GM12892 (cell line): ENCODE measurements at regions not wholly inside any gene's neighbourhood (a gene's known extent, or its start where the extent isn't known, plus 50 kb on each side); places are given as distances from the start of the nearest gene placed in this dataset.

Experiments used
- DNase-seq: peaks from one replicate; pipeline ENCODE4 v3.0.0; 2011; ENCODE audit not compliant: insufficient read length
- FAIRE-seq: peaks from 2 replicates; lab custom pipeline; 2011; peaks lifted over from hg19 to GRCh38; lab: Jason Lieb, UNC
- POLR2A ChIP-seq: IDR thresholded peaks from 2 replicates; pipeline ENCODE4 v1.6.1; 2011; ENCODE audit warnings: low read depth, low read length, control low read depth
- POLR2AphosphoS5 ChIP-seq: IDR thresholded peaks from 2 replicates; pipeline ENCODE4 v1.6.1; 2011; ENCODE audit warnings: low read depth, low read length, control low read depth
- TAF1 ChIP-seq: IDR thresholded peaks from 2 replicates; pipeline ENCODE4 v1.6.1; 2011; ENCODE audit warnings: low read depth, mild to moderate bottlenecking, control low read depth, low read length, borderline replicate concordance

DNA sequence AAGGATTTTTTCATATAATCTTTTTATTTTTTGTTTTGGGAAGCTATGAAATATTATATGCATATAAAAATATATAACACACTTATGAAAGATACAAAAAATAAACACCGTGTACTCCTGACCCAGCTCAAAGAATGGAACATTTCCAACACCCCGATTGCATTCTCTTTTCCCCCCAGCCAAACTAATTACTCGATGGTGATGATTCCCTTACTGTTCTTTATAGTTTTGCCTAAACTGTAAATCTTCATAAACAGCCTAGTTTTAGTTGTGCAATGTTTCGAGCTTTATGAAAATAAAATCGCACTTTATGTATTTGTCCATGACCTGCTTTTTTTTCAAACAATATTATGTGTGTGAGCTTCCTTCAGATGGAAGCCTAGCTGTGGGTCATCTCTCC is 352.0 kb upstream of the KAZN start:
- FAIRE-seq = no peak
- no peak for TF ChIP-seq POLR2AphosphoS5
- no peak for TF ChIP-seq TAF1
- no peak for TF ChIP-seq POLR2A

DNA sequence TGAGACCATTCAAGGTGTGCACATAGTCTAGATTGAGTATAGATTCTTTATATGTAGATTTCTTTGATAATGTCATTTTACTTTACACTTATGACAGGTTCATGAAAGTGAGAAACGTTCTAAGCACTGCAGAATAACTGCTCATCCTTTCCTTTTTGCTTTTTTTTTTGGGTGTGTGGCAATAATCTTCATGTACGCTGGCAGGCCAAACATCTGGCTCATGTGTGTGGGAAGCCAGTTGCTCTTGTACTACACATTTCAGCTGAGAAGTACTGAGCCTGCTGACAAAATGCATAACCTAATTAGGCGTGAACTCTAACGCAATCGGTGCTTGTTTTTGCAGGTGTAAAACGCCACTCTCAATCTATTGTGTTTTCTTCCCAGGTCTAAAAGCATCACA is 350.8 kb upstream of the KAZN start:
- DNase-seq = no peak
- TF ChIP-seq POLR2A (no peak), POLR2AphosphoS5 (no peak), TAF1 (no peak)
- no peak for FAIRE-seq

More for the DNA sequence above, 352.0 kb upstream of the KAZN start:
- DNase-seq = no peak

DNA sequence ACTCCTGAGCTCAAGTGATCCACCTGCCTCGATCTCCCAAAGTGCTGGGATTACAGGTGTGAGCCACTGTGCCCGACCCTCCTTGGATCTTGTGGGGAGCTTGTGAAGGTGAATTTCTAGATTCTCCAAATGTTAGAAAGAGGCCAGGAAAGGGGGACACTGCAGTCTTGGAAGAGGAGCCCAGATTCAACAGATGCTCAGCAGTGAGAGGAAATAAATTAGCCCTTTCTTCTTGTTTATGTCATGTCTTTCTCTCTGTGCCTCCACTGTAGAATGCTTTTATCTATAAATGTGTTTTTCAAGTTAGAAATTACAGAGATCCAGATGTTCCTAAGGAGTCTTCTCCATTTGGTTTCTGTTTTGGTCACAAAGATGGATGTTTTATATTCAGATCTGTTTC is 346.6 kb upstream of the KAZN start:
- FAIRE-seq (no peak), DNase-seq (no peak)
- TF ChIP-seq POLR2AphosphoS5 = no peak
- no peak for TF ChIP-seq POLR2A

GRCh38 chr1:14253676-14254075 is 344.8 kb upstream of the KAZN start:
- TF ChIP-seq TAF1 (no peak), POLR2AphosphoS5 (no peak), POLR2A (no peak)
- FAIRE-seq = no peak
- no peak for DNase-seq

DNA sequence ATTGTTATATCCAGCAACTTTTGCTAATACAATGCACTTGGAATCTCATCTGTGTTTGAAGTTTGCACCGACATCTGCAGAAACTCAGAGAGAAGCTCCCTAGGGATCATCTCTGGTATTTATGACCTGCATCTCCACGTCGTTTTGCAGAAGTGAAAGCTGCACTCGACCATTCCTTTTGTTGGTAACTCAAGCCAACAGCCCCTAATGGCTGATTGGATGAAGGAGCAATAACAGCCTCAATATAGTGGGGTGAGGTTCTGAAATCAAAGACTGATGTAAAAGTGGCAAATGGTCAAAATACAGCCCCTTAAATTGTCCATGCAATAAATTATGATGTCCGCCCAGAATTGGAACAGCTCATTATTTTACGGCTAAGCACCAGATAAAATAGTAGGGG is 344.2 kb upstream of the KAZN start:
- FAIRE-seq = no peak
- TF ChIP-seq POLR2AphosphoS5 (no peak), TAF1 (no peak)

GRCh38 chr1:14255233-14255632 is 343.3 kb upstream of the KAZN start:
- DNase-seq (no peak), FAIRE-seq (no peak)
- TF ChIP-seq POLR2AphosphoS5 (no peak), TAF1 (no peak), POLR2A (no peak)

More for the DNA sequence above, 344.2 kb upstream of the KAZN start:
- DNase-seq = no peak

DNA sequence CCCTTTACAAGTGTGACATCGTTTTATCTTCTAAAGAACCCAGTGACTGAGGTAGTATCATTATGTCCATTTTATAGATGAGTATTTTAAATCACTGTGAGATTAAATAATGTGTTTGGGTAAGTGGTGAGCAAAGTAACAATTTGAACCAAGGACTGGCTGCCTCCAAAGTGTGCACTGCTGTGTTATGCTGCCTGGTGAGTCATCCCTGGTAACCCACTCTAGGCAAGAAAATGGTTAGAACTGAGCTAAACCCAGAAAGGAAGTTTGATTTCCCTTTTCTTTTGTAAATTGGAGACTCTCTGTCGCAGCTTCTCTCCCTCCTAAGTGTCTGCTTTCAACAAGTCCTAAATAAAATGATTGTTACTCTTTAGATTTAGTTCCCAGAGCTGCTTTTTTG is 342.8 kb upstream of the KAZN start:
- DNase-seq (no peak), FAIRE-seq (no peak)
- TF ChIP-seq POLR2AphosphoS5 (no peak), TAF1 (no peak), POLR2A (no peak)

DNA sequence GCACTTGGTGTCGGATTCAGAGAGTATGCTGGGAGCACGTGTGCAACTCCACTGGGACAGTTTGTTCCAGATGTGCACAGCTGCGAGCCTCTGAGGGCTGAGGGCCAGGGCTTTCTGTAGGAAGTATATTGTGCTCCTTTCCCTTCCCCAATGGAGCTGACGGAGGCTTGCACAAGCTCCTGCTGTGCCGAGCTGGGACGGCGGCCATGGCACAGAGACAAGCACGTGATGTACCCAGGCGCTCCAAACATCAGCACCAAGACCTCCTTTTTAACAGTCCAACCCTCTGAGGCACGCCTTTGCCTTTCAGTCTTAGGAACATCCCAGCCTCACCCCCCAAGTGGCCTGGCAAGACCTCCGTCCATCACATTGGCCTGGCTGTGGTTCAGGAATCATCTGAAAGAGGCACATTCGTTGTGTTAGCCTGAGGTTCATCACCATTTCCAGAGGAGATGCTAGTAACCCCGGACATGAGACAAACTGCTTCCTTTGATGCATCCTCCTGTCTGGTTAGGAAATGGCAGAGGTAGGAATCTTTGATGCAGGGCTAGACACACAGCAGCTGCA is 339.2 kb upstream of the KAZN start:
- DNase-seq (no peak), FAIRE-seq (no peak)
- TF ChIP-seq POLR2AphosphoS5 (no peak), TAF1 (no peak), POLR2A (no peak)

GRCh38 chr1:14260480-14260879 is 338.0 kb upstream of the KAZN start:
- no peak for FAIRE-seq
- no peak for DNase-seq
- TF ChIP-seq TAF1 (no peak), POLR2A (no peak), POLR2AphosphoS5 (no peak)

DNA sequence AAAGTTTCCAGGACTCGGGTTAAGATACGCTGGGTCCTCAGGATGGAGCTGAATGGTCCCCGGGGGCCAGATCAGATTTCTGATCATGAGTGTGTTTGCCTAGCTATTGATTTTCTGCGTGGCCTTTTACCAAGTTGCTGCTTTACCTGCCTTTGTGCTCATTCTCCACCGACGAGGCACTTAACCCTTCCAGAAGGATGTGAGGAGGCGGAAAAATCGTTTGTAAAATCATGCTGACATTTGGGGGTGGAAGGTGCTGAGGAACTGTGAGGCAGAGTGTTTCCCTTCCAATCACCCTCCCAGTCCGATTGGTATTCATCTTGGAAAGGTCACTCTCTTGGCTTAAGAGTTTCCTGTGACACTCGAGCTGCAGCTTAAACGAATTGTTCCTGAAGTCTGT is 337.1 kb upstream of the KAZN start:
- DNase-seq (no peak), FAIRE-seq (no peak)
- TF ChIP-seq POLR2AphosphoS5 (no peak), TAF1 (no peak), POLR2A (no peak)

- FAIRE-seq = no peak
- TF ChIP-seq TAF1 = no peak
- no peak for TF ChIP-seq POLR2A
- DNase-seq = no peak
Measured at GRCh38 chr1:14262637-14263036, 335.8 kb upstream of the KAZN start.

GRCh38 chr1:14263225-14263624 is 335.3 kb upstream of the KAZN start:
- FAIRE-seq = no peak
- TF ChIP-seq TAF1 = no peak
- TF ChIP-seq POLR2A = no peak
- TF ChIP-seq POLR2AphosphoS5 = no peak
- no peak for DNase-seq

DNA sequence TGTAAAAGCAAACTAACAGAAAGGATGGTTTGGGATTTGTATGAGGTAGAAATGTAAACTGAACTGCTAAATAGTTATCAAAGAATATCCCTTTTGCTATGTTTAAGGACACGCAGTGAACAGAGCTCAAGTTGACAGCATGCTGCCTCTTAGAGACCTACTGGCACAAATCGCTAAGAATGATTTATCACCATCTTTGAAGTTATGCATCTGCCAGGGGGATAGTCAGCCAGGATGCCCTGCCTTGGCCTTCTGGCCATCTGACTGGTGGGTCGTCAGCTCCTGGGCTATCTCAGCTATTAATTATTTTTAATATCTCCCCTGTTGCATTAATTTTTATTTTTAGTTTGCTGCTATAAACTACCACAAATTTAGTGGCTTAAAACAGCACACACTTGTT is 334.8 kb upstream of the KAZN start:
- no peak for DNase-seq
- no peak for TF ChIP-seq POLR2AphosphoS5
- no peak for TF ChIP-seq POLR2A
- TF ChIP-seq TAF1 = no peak
- FAIRE-seq = no peak

DNA sequence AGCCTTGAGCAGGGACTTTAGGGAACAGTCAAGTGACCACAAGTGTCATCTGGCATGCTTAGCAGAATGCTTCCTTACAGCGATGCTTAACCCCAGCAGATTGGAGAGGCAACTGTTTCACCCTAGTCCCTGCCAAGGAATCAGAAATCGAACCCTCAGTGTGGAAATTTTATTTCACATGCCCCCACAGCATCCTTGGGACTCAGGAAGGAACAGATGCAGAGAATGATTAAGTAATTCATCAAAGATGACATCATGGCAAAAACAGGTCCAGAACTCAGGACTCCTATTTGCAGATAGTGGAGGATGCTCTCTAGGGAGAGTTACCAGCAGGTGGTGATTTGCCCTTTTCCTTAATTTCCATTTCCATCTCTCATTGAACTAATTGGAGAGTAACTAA is 333.0 kb upstream of the KAZN start:
- FAIRE-seq = no peak
- DNase-seq = no peak
- no peak for TF ChIP-seq POLR2AphosphoS5
- no peak for TF ChIP-seq POLR2A
